HuH-7 (cell line): ENCODE measurements at regions not wholly inside any gene's neighbourhood (a gene's known extent, or its start where the extent isn't known, plus 50 kb on each side); places are given as distances from the start of the nearest gene placed in this dataset.
"Not testable (repeated sequence)": the region's sequence is repeated elsewhere in the genome, so short reads cannot be mapped to it uniquely, and the experiment has no call there.

Experiments used
- DNase-seq: peaks from one replicate; pipeline ENCODE4 v3.0.0; 2011; ENCODE audit warnings: low spot score

GRCh38 chr19:28065026-28065425 is 1147.9 kb downstream of the UQCRFS1 start:
- no peak for DNase-seq

- DNase-seq: no peak
Measured at GRCh38 chr19:28063702-28064101, 1149.2 kb downstream of the UQCRFS1 start.

DNA sequence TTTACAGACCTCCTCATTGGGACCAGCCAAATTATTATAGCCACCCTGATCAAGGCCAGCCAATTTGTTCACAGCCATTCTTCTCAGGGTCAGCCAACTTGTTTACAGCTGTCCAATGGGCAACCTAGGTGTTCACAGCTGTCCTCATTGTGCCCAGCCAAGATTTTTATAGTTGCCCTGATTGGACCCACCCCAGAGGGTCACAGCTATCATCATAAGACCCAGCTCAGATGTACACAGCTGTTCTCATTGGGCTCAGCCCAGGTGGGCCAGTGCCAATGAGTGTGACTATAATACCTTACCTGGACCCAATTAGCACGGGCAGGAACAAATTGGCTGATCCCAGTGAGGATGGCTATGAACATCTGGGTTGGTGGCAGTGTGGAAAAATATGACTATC is 1151.8 kb downstream of the UQCRFS1 start:
- DNase-seq: no peak

GRCh38 chr19:28057026-28057425 is 1155.9 kb downstream of the UQCRFS1 start:
- not testable (repeated sequence) for DNase-seq

DNA sequence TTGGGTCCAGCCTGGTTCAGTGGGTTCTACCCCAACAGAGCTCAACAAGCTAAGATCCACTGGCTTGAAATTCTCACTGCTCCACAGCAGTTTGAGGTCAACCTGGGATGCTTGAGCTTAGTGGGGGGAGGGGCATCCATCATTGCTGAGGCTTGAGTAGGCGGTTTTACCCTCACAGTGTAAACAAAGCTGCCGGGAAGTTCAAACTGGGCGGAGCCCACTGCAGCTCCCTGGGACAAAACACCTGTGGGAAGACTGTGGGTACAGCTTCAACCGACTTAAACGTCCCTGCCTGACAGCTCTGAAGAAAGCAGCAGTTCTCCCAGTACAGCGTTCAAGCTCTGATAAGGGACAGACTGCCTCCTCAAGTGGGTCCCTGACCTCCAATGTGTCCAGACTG is 1161.9 kb downstream of the UQCRFS1 start:
- DNase-seq: no peak

DNA sequence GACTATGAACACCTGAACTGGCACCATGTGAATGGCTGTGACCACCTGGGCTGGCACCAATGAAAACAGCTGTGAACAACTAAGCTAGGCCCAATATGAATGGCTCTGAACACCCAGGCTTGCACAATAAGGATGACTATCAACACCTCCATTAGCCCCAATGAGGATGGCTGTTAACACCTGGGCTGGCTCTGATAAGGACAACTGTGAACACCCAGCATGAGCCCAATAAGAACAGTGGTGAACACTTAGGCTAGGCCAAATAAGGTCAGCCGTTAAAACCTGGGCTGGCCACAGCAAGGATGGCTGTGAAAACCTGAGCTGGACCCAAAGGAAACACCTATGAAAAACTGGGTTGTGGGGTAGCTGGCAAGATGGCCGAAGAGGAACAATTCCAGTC is 1163.1 kb downstream of the UQCRFS1 start:
- no peak for DNase-seq

- DNase-seq: no peak
Measured at GRCh38 chr19:28046932-28047331, 1166.0 kb downstream of the UQCRFS1 start.

DNA sequence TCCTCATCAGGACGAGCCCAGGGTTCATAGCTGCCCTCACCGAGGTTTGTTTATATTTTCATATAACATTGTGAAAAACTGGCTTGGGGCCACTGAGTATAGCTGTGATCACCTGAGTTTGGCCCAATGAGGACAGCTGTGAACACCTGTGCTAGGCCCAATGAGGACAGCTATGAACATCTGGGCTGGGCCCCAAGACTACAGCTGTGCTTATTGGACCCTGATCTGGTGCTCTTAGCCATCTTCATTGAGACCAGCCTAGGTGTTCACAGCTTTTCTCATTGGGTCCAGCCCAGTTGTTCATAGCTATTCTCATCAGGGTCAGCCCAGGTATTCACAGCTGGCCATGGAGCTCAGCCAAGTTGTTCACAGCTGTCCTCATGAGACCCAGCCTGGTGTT is 1167.3 kb downstream of the UQCRFS1 start:
- DNase-seq: no peak

GRCh38 chr19:28044477-28044876 is 1168.5 kb downstream of the UQCRFS1 start:
- DNase-seq: no peak

GRCh38 chr19:28042516-28042915 is 1170.4 kb downstream of the UQCRFS1 start:
- no peak for DNase-seq

- DNase-seq: no peak
Measured at GRCh38 chr19:28039677-28040381, 1173.1 kb downstream of the UQCRFS1 start.

- DNase-seq: no peak
Measured at GRCh38 chr19:28037186-28037585, 1175.8 kb downstream of the UQCRFS1 start.

GRCh38 chr19:28036486-28036885 is 1176.5 kb downstream of the UQCRFS1 start:
- DNase-seq: no peak

DNA sequence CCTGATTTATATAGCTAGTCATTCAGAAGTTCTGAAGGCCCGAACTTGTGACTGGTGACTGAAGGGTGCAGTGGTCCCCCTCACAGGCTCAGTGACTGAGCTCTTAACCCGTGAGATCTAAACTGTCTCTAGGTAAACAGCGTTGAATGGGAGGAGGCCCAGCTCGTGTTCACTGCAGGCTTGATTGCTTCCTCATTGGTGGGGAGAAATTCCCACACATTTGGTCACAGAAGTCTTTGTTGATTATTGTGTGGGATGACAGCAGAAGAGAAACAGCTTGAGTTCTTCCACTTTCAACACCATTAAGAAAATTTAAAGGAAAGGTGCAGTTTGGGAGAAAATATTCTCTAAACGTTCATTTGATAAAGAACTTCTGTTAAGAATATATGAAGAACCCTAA is 1178.0 kb downstream of the UQCRFS1 start:
- no peak for DNase-seq

DNA sequence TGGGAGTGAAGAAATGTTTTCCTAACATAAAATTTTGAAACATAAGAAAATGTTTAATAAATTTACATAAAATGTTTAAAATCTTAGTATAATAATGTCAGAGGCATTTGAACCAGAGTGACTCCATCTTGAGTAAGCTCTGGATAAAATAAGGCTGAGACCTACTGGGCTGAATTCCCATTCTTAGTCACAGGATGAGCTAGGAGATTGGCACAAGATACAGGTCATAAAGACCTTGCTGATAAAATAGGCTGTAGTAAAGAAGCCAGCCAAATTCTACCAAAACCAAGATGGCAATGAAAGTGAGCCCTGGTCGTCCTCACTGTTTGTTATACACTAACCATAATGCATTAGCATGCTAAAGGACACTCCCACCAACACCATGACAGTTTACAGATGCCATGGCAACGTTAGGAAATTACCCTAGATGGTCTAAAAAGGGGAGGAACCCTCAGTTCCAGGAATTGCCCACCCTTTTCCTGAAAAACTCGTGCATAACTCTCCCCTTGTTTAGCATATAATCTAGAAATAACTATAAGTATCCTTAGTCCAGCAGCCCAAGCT is 1184.0 kb downstream of the UQCRFS1 start:
- DNase-seq: no peak

- no peak for DNase-seq
Measured at GRCh38 chr19:28027116-28027515, 1185.8 kb downstream of the UQCRFS1 start.

DNA sequence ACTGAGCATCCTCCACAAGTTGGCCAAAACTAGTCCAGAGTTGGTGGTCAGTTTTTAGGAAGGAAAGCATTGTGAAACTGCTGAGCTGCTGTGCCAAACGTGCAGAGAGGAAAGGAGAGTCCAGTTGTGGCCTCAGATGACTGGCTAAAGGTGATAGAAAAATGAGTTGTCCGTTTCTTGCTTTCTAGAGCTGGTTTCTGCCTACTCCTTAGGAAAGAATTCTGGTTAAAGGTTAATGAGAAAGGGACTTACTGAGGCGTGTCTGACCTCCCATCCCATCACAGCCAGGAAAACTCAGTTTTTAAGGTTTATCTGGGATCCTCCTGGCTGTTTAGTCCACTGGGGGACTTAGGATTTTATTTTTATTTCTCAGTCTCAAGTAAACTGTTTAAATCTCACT is 1186.3 kb downstream of the UQCRFS1 start:
- DNase-seq: no peak

DNA sequence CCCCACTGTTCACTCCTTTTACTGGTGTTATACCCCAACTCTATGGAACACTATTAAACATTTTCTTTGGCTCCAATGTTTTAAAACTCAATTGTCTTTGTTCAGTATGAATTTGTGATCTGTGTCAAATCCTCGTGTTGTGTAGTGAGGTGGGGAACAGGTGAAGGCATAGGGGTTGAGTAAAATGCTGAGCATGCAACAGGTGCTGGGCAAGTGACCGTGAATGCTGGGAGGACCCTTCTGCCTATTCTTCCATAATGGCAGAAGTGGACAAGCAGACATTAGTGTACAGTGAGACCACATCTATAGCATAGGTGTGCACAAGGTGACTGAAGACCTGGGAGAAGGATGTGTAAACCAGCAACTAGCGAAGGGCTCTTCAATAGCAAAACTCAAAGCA is 1188.0 kb downstream of the UQCRFS1 start:
- DNase-seq: no peak

DNA sequence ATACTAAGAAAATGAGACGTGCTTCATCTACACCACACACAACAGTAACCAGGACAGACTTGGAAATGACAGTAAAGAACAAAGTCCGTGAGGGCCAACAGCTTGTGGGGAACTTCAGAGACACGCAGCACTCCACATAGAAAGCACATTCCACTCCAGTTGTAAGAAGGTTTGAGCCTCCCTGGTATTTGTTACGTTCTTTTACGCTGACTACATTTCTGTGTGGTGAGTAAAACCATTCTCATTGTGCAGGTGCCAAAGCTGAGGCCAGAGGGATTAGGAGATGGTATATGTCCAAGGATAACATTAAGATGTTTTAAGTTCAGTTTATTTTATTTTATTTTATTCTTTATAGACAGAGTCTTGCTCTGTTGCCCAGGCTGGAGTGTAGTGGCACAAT is 1189.9 kb downstream of the UQCRFS1 start:
- no peak for DNase-seq

DNA sequence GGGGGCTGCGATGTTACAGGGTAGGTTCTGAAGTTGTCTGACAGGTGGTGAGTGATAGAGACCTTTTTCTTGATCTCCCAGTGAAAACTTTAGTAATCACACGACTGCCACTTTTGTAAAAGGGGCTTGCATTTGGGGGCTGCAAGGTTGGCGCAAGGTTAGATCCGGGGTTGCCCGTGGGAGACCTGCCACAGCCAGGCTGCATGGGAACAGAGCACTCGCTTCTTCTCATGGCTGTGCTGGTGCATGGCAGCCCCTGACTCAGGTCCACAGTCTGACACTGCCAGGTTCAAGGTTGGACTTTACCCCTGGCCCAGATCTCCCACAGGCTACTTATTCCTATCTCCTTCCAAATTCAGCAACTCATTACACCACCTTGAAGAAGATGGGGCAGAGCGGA is 1190.4 kb downstream of the UQCRFS1 start:
- no peak for DNase-seq

- DNase-seq: no peak
Measured at GRCh38 chr19:28021259-28022185, 1191.4 kb downstream of the UQCRFS1 start.

DNA sequence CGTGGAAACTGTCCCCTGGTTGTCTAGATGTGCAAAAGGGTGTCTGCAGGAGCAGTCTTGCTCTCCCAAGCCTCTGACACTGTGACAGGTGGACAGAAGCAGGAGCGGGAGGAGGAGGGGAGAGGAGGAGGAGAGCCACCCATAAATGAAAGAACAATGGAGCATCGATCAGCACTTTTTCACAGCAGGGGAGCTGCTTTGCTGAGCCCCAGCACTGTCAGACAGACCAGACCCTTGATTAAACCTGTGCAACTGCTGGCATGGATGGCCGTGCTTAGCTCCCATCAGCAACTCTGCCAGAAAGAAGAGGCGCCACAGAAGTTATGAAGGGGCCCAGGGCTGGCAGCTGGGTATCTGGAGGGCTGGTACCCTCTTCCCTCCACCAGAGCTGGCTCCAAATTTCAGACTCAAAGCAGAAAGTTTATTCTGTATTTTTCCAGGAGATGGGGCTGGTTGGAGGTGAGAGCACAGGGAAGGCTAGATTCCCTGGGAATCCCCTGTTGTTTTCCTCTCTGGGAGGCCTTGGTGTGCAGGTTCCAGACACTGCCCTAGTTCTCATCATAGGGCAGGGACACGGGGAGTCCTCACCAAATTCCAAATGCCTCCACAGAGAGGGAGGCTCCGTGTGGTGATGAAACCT is 1192.2 kb downstream of the UQCRFS1 start:
- DNase-seq: no peak

GRCh38 chr19:28019901-28020300 is 1193.0 kb downstream of the UQCRFS1 start:
- no peak for DNase-seq
